HG03521 (cell line): ENCODE measurements at regions not wholly inside any gene's neighbourhood (a gene's known extent, or its start where the extent isn't known, plus 50 kb on each side); places are given as distances from the start of the nearest gene placed in this dataset.

Experiments
- ATAC-seq: cut with Tn5 transposase; IDR thresholded peaks from one replicate; pipeline ENCODE4 v1.9.1; 2021; ENCODE audit warnings: mild to moderate bottlenecking, moderate library complexity; ENCODE audit not compliant: unreplicated experiment

GRCh38 chr10:85187047-85187446 is 858.7 kb downstream of the CCSER2 start:
- ATAC-seq: no peak

DNA sequence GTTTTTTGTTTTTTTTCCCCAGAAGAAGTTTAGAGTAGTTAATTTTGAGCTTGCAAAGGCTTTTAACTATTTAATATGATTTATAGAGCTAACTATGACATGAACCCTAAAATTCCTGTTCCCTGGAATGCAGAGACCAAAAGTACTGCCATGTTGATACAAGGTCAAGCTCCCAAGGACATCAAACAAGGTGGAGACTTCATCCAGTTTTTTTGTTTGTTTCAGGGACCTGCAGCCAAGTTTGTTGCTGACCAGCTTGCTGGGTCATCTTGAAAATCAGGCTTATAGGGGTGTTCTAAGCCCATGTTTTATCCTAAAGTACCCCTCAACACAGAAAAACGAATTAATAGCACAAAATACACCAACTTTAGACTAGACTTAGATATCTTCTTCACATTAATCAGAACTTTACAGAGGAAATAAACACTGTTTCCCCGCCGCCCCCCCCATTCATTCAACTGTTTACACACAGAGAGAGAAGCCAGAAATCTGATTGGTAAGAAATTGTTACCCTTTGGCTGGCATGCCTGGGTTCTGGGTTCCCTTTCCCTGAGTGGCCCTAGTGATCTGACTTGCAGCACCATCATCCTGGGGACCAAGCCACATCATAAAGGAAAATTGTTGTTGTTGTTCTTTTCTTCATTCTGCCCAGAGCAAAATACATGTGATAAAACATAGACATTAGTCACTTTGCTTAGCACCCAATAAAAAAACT is 860.5 kb downstream of the CCSER2 start:
- ATAC-seq: no peak

DNA sequence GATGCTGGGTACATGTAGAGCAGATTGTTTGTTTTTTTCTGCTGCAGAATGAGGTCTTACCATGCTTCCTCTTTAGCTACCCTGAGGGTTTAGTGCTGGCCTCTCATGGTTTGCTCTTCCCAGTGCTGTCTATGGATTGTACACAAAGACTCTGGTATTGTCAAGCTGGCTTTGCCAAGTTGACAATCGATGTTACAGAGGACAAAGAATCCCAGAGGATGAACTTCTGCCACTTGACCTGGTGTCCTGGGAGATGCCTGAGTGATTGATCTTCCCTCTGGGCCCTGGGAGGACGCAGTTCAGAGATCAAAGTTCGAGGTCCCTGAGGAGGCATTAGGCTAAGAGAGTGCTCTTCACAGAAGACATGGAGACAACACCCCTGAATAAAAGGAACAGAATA is 865.4 kb downstream of the CCSER2 start:
- no peak for ATAC-seq

GRCh38 chr10:85194706-85195105 is 866.3 kb downstream of the CCSER2 start:
- no peak for ATAC-seq

DNA sequence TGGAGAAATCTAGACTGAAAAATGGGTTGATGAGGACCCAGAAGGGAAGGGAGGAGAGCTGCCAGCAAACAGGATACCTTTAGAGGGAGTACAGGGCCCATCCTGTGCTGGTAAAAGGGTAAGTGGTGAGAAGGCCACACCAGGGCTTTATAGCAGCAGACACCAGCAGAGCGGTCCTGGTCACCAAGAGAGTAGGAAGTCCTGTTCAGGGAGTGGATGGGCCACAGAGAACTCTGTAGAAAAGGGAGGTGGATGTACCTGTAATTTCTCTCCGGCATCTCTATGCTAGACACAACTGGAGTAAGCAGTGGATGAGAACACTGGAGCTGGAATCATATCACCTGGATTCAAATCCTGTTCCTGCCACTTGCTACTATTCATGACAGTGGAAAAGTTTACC is 867.2 kb downstream of the CCSER2 start:
- no peak for ATAC-seq

GRCh38 chr10:85204814-85205213 is 876.4 kb downstream of the CCSER2 start:
- no peak for ATAC-seq

- ATAC-seq: no peak
These were observed 884.1 kb downstream of the CCSER2 start for GRCh38 chr10:85212526-85212925.

DNA sequence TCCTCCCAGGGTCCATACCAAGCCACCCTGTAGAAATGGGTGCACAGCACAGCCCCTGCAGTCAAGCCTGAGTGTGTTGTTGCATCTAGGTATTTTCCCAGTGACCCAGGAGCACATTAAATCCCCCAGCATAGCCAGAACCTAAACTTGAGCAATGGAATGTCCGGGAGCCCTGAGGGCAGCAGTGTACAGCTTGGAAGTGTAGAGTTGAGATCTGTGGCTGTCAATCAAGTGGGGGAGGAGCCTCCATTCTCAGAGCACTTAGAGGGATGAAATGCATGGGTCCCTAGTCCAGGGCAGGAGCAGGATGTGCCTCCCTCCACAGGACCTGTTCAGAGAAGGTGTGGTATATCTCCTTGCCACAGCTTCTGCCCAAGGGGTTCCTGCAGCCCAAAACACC is 885.1 kb downstream of the CCSER2 start:
- no peak for ATAC-seq

GRCh38 chr10:85222300-85222699 is 893.9 kb downstream of the CCSER2 start:
- ATAC-seq: no peak

GRCh38 chr10:85224366-85224940 is 896.1 kb downstream of the CCSER2 start:
- ATAC-seq: no peak

GRCh38 chr10:85225311-85225710 is 896.9 kb downstream of the CCSER2 start:
- ATAC-seq: no peak

- ATAC-seq: no peak
These were observed 898.2 kb downstream of the CCSER2 start for GRCh38 chr10:85226596-85226995.

GRCh38 chr10:85228726-85229125 is 900.3 kb downstream of the CCSER2 start:
- ATAC-seq: no peak

DNA sequence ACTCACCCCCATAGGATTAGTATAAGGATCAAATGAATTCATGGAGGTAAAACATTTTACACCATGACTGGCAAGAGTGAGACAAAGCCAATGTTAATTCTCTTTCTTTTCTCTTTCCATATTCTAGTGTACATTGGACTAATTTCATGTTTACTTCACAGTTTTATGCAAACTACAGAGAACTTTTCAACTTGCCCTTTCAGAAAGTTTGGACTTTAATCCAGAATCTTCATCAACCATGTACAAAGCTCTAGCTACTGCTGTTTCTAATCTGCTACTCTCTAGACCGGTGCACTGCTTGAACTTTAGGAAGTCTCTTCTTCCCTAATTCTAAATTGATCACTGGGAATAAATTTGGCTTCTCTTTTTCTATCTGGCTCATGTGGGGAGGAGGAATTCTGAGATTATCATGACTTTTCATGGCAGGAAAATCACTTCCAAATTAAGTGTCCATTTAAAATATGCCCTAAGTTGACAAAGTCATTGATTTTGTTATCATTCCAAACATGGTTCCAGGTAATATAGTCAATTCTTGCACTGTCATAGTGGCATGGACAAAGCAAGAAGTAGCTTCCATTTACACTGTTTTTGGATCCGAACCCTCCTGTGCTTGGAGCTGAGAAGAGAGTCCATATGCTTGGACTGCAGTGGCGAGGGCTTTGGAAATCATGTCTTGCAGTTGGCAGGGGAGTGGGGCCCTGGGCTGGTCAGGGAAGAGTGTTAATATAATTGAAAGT is 903.3 kb downstream of the CCSER2 start:
- ATAC-seq: no peak

DNA sequence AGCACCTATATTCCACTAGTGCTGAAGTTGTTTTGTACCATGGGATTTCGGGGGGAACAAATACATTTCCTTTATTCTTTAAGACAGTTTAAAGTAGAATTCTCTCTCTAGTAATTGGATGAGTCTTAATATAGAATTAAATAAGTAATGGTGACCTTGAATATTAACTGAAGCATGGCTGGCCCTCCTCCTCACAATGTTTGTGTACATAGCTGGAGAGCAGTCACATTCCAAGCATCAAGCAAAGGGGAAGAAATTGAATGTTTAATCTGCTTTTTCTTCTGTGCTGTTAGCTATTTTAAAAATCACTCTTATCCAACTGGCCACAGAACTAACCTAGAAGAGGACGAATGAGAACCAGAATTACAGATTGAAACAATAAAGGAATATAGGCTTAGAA is 906.9 kb downstream of the CCSER2 start:
- ATAC-seq: no peak

DNA sequence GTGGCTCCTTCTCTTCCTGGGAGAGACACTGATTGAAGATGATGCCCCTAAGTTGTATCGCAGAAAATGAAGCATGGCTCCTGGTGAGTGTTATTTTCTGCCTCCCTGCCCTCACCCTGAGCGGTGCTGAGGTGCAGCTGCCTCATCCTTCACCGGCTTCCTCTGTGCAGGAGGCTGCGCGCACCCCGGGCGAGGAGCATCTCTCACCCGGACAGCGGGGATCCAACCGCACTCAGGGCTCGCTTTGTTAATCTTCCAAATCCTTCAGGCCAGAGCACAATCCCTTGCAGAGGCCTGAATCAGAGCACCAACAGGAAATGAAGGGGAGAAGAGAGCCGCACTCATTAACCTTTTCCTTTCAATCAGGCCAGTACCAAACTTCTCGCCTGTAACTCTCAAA is 910.3 kb downstream of the CCSER2 start:
- ATAC-seq: no peak

DNA sequence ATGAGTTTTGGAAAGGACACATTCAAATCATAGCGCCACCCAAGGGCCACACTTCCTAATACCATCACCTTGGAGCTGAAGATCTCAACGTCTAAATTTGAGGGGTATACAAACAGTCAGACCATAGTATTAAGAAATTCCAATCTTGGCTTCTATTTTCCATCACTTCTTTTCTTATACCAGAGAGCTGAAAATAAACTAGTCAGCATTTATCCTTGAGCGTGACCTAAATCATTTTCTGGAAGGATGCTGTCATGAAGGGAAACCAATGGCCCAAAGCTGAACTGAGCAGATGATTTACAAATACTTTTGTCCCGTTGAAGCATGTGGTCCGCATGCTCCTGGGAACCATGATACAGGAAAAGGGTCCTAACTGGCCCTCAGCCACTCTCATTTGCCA is 921.9 kb downstream of the CCSER2 start:
- no peak for ATAC-seq

GRCh38 chr10:85256481-85256880 is 928.1 kb downstream of the CCSER2 start:
- ATAC-seq: no peak

- no peak for ATAC-seq
These were observed 931.5 kb downstream of the CCSER2 start for GRCh38 chr10:85259908-85260307.

- no peak for ATAC-seq
These were observed 934.6 kb downstream of the CCSER2 start for GRCh38 chr10:85262992-85263391.

DNA sequence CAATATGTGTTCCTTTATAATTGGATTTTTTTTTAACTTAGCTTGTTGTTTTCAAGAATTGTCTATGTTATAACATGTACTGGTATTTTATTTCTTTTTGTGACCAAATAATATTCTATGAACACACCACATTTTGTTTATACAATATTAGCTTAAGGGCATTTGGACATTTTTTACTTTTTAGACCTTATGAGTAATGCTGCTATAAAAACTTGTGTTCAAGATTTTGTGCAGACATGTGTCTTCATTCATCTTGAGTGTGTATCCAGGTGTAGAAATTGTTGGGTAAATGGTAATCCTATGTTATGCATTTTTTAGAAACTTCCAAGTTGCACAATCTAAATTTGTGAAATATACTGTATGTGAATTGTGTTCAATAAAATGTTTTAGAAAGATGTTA is 936.7 kb downstream of the CCSER2 start:
- ATAC-seq: no peak

GRCh38 chr10:85266808-85267207 is 938.4 kb downstream of the CCSER2 start:
- no peak for ATAC-seq
